ENCODE measurements at regions not wholly inside any gene's neighbourhood (a gene's known extent, or its start where the extent isn't known, plus 50 kb on each side); places are given as distances from the start of the nearest gene placed in this dataset.

DNA sequence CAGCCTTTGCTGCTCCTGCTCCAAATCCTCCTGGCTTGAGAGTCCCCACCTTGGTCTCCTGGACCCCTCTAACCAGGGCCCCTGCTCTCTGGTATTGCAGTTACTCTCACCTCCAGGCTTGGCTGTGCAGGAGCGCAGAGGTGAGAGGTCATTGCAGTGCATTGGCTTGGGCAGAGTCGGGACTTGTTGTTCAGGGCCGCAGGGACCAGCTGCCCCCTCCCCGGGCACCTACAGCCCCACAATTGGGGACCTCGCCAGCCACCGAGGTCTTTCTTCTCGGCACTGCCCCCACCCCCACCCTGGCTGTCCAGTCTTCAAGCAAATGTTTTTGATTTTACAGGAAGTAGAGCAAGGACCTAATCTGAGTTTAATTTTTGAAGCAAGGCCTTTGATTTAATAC, 65.5 kb upstream of the FGF3 start:
- Histone ChIP-seq H3K4me1 (peaks cover 13% of the 10 kb centered on the region), H3K4me3 (no peak overlapping the region), H3K9ac (no peak overlapping the region), H4K20me1 (peaks cover 11% of the 10 kb centered on the region; the same call in 1 of the 2 replicates), H3K36me3 (no peaks in the 10 kb centered on the region), H3K27ac (no peak overlapping the region), H3K27me3 (peaks cover 11% of the 10 kb centered on the region), H3K4me2 (no peak overlapping the region), H3K9me3 (no peaks in the 10 kb centered on the region)
- TF ChIP-seq Cebpa-rat (IDR thresholded peaks at IDR 0.05), result no peak

DNA sequence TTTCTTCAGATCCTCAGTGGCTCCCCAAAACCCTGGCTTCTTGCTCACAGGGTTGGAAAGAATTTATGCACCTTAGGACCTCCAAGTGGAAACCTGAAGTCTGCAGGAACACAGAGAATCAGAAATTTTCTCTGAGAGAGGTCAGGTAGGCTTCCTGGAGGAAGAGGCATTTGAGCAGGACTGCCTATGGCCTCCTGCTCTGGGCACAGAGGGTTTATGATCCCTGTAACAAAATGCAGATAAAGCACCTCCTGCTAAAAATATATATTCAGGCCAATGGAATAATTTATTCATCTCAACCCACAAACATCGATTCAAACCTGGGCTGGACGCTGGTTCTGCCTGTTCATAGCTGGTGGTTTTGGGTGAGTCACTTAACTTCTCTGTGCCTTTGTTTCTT, 68.1 kb upstream of the FGF3 start:
- no peaks in the 10 kb centered on the region for H3K36me3 ChIP-seq
- H3K9me3 ChIP-seq, result no peaks in the 10 kb centered on the region
- no peak overlapping the region for H3K27ac ChIP-seq
- H3K4me1 ChIP-seq, result peaks cover 21% of the 10 kb centered on the region
- peaks cover 35% of the 10 kb centered on the region; the same call in 1 of the 2 replicates for H4K20me1 ChIP-seq
- H3K27me3 ChIP-seq, result peaks cover 30% of the 10 kb centered on the region
- H3K9ac ChIP-seq, result no peak overlapping the region
- no peak overlapping the region for H3K4me2 ChIP-seq
- TF ChIP-seq Cebpa-rat (IDR thresholded peaks at IDR 0.05), result no peak
- no peak overlapping the region for H3K4me3 ChIP-seq

- no peak overlapping the region for H3K9ac ChIP-seq
- no peaks in the 10 kb centered on the region for H3K9me3 ChIP-seq
- H3K36me3 ChIP-seq, result no peaks in the 10 kb centered on the region
- H3K4me3 ChIP-seq, result no peak overlapping the region
- H4K20me1 ChIP-seq, result peaks cover 35% of the 10 kb centered on the region; the same call in 1 of the 2 replicates
- no peak overlapping the region for H3K4me2 ChIP-seq
- peaks cover 27% of the 10 kb centered on the region for H3K4me1 ChIP-seq
- peaks cover 30% of the 10 kb centered on the region for H3K27me3 ChIP-seq
- TF ChIP-seq Cebpa-rat (IDR thresholded peaks at IDR 0.05), result no peak
- H3K27ac ChIP-seq, result no peak overlapping the region
These were observed 68.7 kb upstream of the FGF3 start for GRCh38 chr11:69887841-69888427.

DNA sequence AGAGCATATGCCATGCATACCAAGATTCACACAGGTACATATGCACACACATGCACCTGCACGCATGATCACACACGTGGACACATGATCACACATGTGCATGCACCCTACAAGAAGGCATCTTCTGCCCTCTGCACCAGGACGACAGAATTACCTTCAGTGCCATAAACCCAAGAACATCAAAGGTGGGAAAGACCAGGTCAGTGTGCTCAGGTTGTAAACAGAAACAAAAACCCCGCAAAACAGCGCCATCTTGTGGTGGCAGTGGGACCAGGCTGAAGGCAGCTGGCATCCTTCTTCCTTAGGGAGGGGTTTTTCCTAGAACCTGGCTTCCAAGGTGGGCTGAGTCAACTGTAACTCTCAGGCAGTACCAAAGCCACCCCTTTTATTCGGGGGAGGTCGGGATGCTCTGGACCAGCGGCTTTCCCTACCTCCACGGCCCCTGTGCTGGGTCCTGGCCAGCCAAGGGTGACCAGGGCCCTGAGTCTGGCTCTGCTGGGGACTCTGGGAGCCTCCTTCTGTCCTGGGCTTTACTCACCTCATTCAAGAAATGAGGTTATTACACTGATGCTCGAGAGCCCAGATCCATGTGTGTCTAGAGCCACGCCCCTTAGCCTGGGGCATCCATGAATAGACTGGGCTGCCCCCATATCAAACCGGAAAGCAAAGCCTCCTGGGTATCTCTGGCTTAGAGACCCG, 69.4 kb upstream of the FGF3 start:
- Histone ChIP-seq H3K27ac (no peak overlapping the region), H3K9ac (no peak overlapping the region), H3K36me3 (no peaks in the 10 kb centered on the region), H3K9me3 (no peaks in the 10 kb centered on the region), H3K4me1 (peaks cover 34% of the 10 kb centered on the region), H3K4me3 (no peak overlapping the region), H3K27me3 (peaks cover 30% of the 10 kb centered on the region), H4K20me1 (peaks cover 35% of the 10 kb centered on the region; the same call in 1 of the 2 replicates), H3K4me2 (peak overlapping the region; percentile 22)
- TF ChIP-seq Cebpa-rat (IDR thresholded peaks at IDR 0.05), result no peak

DNA sequence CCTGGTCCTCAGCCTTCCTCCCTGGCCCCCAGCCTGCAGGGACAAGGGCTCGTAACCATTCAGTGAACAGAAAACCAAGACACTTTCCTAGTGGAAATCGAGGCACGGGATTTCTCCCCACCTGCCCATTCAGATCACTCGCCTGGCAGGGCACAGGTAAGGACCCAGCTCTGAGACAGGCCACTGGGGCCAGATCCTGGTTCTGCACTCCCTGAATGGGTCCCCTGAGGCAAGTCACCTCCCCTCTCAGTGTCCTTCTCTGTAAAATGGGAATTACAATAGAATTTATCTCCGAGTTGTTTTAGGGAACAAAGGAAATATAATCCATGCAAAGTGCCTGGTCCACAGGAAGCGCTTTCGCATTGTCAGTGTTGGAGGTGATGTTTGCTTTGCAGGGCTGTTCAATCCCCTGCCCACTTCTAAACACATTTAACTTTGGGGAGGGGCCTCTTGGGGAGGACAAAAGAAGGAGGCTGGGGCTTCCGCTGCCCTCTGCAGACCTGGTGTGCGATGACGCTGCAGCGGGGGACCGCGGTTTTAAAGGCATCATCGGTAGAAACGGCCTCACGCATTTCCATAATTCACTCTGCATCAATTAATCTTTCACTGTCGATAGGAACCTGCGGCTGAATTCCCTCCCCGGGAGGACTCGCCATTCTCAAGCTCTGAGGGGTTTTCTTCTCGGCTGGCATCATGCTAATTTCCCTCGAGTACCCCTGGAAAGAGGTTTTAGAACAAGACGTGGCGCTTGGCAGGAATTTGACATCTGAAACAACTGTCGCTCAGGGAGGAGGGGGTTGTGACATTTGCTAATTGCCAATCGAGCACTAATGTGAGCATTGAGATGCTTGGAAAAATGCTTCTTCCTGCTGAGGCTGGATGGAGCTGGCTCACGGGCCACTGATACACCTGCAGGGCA, 70.4 kb upstream of the FGF3 start:
- no peak overlapping the region for H3K27ac ChIP-seq
- H3K9ac ChIP-seq, result no peak overlapping the region
- H4K20me1 ChIP-seq, result peaks cover 35% of the 10 kb centered on the region; the same call in 1 of the 2 replicates
- TF ChIP-seq Cebpa-rat (IDR thresholded peaks at IDR 0.05), result no peak
- H3K4me2 ChIP-seq, result peak overlapping the region; percentile 22; the same call in 1 of the 2 replicates
- H3K4me3 ChIP-seq, result no peak overlapping the region
- H3K27me3 ChIP-seq, result peaks cover 30% of the 10 kb centered on the region
- H3K4me1 ChIP-seq, result peaks cover 41% of the 10 kb centered on the region
- H3K9me3 ChIP-seq, result no peaks in the 10 kb centered on the region
- H3K36me3 ChIP-seq, result no peaks in the 10 kb centered on the region

DNA sequence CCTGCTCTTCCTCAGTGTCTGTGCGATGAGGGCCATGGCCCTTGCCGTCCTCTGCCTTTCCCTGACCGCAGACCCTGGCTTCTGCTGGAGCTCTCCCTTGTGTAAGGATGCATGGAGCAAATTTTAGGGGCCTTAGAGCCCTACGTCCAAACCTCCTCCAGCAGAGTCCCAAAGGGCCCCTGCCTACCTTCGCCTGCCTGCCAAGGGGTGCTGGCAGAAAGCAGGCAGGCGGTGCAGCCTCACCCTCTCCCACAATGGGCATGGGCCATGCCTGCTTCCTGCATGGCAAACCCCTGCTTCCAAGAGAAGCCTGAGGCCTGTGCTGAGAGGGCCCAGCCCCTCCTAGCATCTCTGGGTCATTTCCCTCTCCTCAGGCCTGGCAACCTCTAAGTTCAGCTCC, 71.3 kb upstream of the FGF3 start:
- Histone ChIP-seq H3K27me3 (peaks cover 33% of the 10 kb centered on the region), H3K4me2 (no peak overlapping the region), H3K36me3 (no peaks in the 10 kb centered on the region)

DNA sequence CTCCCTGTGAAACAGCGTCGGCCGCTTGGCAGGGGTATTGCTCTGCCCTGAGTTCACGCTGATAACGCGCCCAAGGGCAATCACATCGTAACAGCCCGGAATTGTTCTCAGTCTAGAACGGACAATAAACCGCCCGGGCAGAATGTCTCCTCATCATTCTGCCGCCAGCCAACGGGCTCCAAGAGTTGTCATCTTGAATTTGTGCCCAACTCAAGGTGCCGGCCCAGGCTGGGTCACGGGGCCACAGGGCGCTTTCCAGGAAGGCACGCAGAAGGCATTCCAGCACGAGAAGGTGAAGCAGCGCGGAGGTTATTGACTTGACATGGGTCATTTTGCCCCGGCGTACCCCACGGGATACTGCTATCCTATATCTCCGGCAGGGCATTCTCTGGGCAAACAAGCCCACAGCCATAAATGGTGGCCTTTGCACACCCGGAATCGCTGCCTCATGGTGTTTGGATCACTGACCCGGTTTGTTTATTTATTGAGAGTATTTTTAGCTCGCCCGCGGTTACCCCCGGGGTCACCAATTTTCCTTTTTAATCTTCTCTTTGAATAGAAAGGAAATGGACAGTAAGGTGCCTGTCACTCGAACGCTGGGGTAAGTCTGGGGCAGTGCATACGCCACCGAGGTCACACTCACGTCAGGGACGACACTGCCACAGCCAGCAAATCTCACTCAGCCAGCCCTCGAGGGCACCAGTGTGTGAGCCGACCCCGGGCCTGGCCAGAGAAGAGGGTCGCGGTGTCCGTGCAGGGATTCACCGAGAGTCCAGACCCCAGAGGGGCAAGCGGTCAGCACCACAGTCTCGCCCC, 72.4 kb upstream of the FGF3 start:
- Histone ChIP-seq H3K27me3 (peaks cover 33% of the 10 kb centered on the region), H3K4me1 (peaks cover 41% of the 10 kb centered on the region), H3K9me3 (no peaks in the 10 kb centered on the region), H3K4me2 (peak overlapping the region; percentile 75), H4K20me1 (peaks cover 35% of the 10 kb centered on the region; the same call in 1 of the 2 replicates), H3K36me3 (no peaks in the 10 kb centered on the region), H3K4me3 (no peak overlapping the region), H3K27ac (no peak overlapping the region), H3K9ac (no peak overlapping the region)
- no peak for TF ChIP-seq Cebpa-rat (IDR thresholded peaks at IDR 0.05)

More for the DNA sequence above, 71.3 kb upstream of the FGF3 start:
- Histone ChIP-seq H4K20me1 (peaks cover 35% of the 10 kb centered on the region; the same call in 1 of the 2 replicates), H3K9me3 (no peaks in the 10 kb centered on the region), H3K4me1 (peaks cover 41% of the 10 kb centered on the region), H3K9ac (no peak overlapping the region), H3K27ac (no peak overlapping the region), H3K4me3 (no peak overlapping the region)
- TF ChIP-seq Cebpa-rat (IDR thresholded peaks at IDR 0.05), result no peak

GRCh38 chr11:69892237-69892985, 73.2 kb upstream of the FGF3 start:
- Histone ChIP-seq H3K9me3 (no peaks in the 10 kb centered on the region), H4K20me1 (peaks cover 35% of the 10 kb centered on the region; the same call in 1 of the 2 replicates), H3K27ac (no peak overlapping the region), H3K36me3 (no peaks in the 10 kb centered on the region), H3K27me3 (peaks cover 33% of the 10 kb centered on the region), H3K4me3 (no peak overlapping the region), H3K9ac (no peak overlapping the region), H3K4me2 (peak overlapping the region; percentile 75), H3K4me1 (peaks cover 41% of the 10 kb centered on the region)
- TF ChIP-seq Cebpa-rat (IDR thresholded peaks at IDR 0.05), result no peak
